ENCODE measurements at regions not wholly inside any gene's neighbourhood (a gene's known extent, or its start where the extent isn't known, plus 50 kb on each side); places are given as distances from the start of the nearest gene placed in this dataset.

- TF ChIP-seq, protein P1, sequence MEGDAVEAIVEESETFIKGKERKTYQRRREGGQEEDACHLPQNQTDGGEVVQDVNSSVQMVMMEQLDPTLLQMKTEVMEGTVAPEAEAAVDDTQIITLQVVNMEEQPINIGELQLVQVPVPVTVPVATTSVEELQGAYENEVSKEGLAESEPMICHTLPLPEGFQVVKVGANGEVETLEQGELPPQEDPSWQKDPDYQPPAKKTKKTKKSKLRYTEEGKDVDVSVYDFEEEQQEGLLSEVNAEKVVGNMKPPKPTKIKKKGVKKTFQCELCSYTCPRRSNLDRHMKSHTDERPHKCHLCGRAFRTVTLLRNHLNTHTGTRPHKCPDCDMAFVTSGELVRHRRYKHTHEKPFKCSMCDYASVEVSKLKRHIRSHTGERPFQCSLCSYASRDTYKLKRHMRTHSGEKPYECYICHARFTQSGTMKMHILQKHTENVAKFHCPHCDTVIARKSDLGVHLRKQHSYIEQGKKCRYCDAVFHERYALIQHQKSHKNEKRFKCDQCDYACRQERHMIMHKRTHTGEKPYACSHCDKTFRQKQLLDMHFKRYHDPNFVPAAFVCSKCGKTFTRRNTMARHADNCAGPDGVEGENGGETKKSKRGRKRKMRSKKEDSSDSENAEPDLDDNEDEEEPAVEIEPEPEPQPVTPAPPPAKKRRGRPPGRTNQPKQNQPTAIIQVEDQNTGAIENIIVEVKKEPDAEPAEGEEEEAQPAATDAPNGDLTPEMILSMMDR (IDR thresholded peaks at IDR 0.05; ENCODE audit: insufficient read depth, low read depth, low read length, missing control alignments) = no peak
- no peak for DNase-seq (ENCODE audit: low read depth)
- no peak overlapping the region for H3K4me3 ChIP-seq (ENCODE audit: low read length)
Observed at GRCh38 chr7:88516429-88516828, 209.7 kb upstream of the STEAP4 start.

DNA sequence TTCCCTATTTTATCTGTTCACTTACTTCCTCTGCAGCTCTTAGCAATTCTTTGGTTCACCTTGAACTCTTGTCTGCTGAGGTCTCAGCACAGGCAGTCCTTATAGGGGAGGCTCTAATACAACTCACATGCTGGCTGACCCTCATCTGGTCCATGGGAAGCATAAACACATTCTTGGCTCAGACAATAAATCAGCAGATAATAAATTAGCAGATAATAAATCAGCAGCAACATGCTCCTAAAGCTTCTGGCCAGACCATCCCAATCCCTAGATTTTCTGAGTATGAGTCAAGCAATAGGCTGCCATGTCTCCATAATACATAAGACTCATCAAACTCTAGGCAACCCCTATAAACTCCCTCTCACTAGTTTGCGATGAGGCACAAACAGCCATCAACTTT lies 208.6 kb upstream of the STEAP4 start:
- TF ChIP-seq, protein P1 (IDR thresholded peaks at IDR 0.05; ENCODE audit: insufficient read depth, low read depth, low read length, missing control alignments) = no peak
- no peak for DNase-seq (ENCODE audit: low read depth)
- H3K4me3 ChIP-seq (ENCODE audit: low read length) = no peak overlapping the region

DNA sequence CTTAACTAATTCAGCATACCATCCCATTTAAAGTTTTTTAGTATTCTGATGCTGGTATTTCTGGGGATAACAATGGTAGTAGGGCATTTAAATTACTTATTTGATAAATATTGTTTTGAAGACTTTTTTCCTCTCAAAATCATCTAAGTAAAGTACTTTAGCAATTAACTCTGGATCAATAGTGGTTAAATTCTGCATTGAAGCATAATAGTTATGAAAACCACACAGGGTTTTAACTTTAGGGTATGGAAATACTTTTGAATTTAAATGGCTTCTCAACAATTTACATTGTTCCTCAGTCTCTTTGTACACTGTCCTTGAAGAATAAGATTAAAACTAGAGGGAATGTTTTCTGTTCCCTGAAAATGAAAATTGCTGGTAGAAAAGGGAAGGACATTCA lies 202.6 kb upstream of the STEAP4 start:
- DNase-seq (ENCODE audit: low read depth) = no peak
- H3K4me3 ChIP-seq (ENCODE audit: low read length) = no peak overlapping the region
- TF ChIP-seq, protein P1 (IDR thresholded peaks at IDR 0.05; ENCODE audit: insufficient read depth, low read depth, low read length, missing control alignments) = no peak

GRCh38 chr7:88500131-88500530 lies 193.4 kb upstream of the STEAP4 start:
- DNase-seq (ENCODE audit: low read depth) = no peak
- H3K4me3 ChIP-seq (ENCODE audit: low read length) = no peak overlapping the region
- TF ChIP-seq, protein P1 (IDR thresholded peaks at IDR 0.05; ENCODE audit: insufficient read depth, low read depth, low read length, missing control alignments) = no peak

- no peak overlapping the region for H3K4me3 ChIP-seq (ENCODE audit: low read length)
- no peak for DNase-seq (ENCODE audit: low read depth)
- TF ChIP-seq, protein P1 (IDR thresholded peaks at IDR 0.05; ENCODE audit: insufficient read depth, low read depth, low read length, missing control alignments) = no peak
Observed at GRCh38 chr7:88495881-88496725, 189.4 kb upstream of the STEAP4 start.

DNA sequence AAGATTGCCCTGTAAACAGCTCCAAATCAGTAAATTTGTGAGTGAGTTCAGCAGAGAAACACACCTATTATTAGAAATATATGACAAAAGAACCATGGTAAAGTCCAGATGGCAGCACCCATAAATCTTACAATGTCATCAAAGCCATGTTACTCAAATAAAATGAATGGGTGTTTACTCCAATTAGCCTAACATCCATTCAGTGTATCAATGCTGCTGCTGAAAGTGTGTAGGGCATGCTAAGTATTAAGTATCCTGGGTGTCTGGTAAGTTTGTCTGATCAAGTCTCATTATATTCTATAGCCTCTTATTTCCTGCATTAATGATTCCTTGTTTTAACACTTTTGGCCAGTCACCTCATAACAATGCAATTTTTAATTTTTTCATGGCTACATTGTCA lies 185.5 kb upstream of the STEAP4 start:
- TF ChIP-seq, protein P1 (IDR thresholded peaks at IDR 0.05; ENCODE audit: insufficient read depth, low read depth, low read length, missing control alignments) = no peak
- DNase-seq (ENCODE audit: low read depth) = no peak
- H3K4me3 ChIP-seq (ENCODE audit: low read length) = no peak overlapping the region

- H3K4me3 ChIP-seq (ENCODE audit: low read length) = no peak overlapping the region
- DNase-seq (ENCODE audit: low read depth) = no peak
- TF ChIP-seq, protein P1 (IDR thresholded peaks at IDR 0.05; ENCODE audit: insufficient read depth, low read depth, low read length, missing control alignments) = no peak
Observed at GRCh38 chr7:88490874-88491273, 184.2 kb upstream of the STEAP4 start.

All from epithelial cell of esophagus (primary cell).